AG09319 (cell line): ENCODE measurements at regions not wholly inside any gene's neighbourhood (a gene's known extent, or its start where the extent isn't known, plus 50 kb on each side); places are given as distances from the start of the nearest gene placed in this dataset.

Experiments
- DNase-seq: peaks from one replicate; pipeline ENCODE4 v3.0.0-alpha.2; 2010; ENCODE audit warnings: low read depth; ENCODE audit errors: extremely low read depth
- TF ChIP-seq, protein P1 (sequence below): IDR thresholded peaks from 2 replicates; pipeline ENCODE4 v1.5.1; 2011; ENCODE audit warnings: low read depth, mild to moderate bottlenecking, inconsistent platforms, low read length, moderate library complexity

GRCh38 chr13:47632311-47632710 lies 368.8 kb downstream of the SUCLA2 start:
- TF ChIP-seq, protein P1, sequence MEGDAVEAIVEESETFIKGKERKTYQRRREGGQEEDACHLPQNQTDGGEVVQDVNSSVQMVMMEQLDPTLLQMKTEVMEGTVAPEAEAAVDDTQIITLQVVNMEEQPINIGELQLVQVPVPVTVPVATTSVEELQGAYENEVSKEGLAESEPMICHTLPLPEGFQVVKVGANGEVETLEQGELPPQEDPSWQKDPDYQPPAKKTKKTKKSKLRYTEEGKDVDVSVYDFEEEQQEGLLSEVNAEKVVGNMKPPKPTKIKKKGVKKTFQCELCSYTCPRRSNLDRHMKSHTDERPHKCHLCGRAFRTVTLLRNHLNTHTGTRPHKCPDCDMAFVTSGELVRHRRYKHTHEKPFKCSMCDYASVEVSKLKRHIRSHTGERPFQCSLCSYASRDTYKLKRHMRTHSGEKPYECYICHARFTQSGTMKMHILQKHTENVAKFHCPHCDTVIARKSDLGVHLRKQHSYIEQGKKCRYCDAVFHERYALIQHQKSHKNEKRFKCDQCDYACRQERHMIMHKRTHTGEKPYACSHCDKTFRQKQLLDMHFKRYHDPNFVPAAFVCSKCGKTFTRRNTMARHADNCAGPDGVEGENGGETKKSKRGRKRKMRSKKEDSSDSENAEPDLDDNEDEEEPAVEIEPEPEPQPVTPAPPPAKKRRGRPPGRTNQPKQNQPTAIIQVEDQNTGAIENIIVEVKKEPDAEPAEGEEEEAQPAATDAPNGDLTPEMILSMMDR = no peak
- DNase-seq = no peak

- no peak for DNase-seq
- TF ChIP-seq, protein P1 = no peak
Observed at GRCh38 chr13:47628666-47629065, 372.4 kb downstream of the SUCLA2 start.

GRCh38 chr13:47623862-47624261 lies 377.2 kb downstream of the SUCLA2 start:
- TF ChIP-seq, protein P1 = no peak

GRCh38 chr13:47621931-47622330 lies 379.1 kb downstream of the SUCLA2 start:
- no peak for DNase-seq
- TF ChIP-seq, protein P1 = no peak

More at GRCh38 chr13:47623862-47624261, 377.2 kb downstream of the SUCLA2 start:
- DNase-seq = no peak

DNA sequence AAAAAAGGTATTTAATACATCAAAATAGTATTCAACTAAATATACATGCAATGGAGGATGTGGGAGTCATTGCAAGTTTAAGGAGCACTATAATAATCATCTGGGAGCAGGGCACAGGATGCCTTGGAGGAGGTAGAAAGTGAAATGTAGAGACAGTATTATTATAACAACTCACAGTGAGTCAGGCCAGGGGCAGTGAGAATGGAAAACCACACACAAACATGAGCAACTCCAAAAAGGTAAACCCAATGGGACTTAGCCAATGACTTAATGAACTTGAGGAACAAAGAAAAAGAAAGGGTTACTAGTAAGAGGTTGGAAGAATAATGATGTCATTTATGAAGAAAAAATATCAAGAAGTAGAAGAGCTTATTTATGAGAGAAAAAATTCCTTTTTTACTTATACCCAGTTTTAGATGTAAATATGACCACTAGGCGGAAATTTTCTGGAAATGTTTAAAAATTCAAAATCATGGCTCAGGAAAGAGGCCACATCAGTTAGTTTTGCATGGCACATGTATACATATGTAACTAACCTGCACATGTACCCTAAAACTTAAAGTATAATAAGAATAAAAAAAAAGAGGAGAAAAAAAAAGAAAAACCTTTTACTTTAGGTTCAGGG lies 389.3 kb downstream of the SUCLA2 start:
- TF ChIP-seq, protein P1 = no peak
- no peak for DNase-seq

DNA sequence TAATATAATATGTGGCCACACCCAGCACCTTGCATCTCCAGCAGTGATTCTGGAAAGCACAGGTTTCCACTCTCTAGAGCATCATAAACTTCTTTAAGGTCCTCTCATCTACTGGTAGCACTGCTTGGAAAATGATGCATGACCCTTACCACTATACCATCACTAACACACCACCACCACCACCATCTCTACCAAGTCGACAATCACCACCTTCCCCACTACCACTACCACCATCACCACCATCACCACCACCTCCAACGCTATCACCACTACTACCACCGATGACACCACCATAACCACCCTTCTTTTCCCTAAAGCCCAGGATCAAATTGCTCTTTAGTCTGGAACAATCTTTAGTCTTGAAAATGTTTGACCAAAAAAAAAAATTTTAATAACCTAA lies 390.4 kb downstream of the SUCLA2 start:
- TF ChIP-seq, protein P1 = no peak
- no peak for DNase-seq

- DNase-seq = no peak
- TF ChIP-seq, protein P1 = no peak
Observed at GRCh38 chr13:47603365-47603764, 397.7 kb downstream of the SUCLA2 start.
